CD4-positive, alpha-beta T cell treated with Interleukin-6 for 4 hours (primary cell): ENCODE measurements at regions not wholly inside any gene's neighbourhood (a gene's known extent, or its start where the extent isn't known, plus 50 kb on each side); places are given as distances from the start of the nearest gene placed in this dataset.

Experiments used
- DNase-seq: peaks from one replicate; pipeline ENCODE4 v3.0.0-alpha.2; 2020; ENCODE audit warnings: mixed read lengths

GRCh38 chr6:44682987-44683779 lies 295.7 kb downstream of the CDC5L start:
- no peak for DNase-seq

GRCh38 chr6:44685213-44685612 lies 297.7 kb downstream of the CDC5L start:
- no peak for DNase-seq

GRCh38 chr6:44696099-44696498 lies 308.6 kb downstream of the CDC5L start:
- no peak for DNase-seq

- no peak for DNase-seq
Observed at GRCh38 chr6:44696686-44697085, 309.2 kb downstream of the CDC5L start.

DNA sequence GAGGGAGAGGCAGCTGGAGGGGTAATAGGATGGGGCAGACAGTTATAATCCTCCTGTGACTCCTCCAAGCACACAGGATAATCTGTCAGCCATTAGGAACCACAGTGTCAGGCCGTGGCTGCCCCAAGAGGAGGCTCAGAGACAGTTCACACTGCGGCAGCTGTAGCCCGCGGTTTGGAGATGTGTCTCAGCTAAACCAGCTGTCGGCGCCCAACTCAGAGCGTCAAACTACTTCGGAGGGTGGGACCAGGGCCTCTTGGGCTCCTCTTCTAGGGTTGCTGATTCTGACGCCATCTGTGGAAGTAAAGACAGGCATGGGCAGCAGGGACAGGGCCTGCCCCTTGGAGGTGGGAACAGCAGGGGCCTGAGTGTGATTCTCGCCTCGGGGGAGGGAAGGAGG lies 309.8 kb downstream of the CDC5L start:
- no peak for DNase-seq

DNA sequence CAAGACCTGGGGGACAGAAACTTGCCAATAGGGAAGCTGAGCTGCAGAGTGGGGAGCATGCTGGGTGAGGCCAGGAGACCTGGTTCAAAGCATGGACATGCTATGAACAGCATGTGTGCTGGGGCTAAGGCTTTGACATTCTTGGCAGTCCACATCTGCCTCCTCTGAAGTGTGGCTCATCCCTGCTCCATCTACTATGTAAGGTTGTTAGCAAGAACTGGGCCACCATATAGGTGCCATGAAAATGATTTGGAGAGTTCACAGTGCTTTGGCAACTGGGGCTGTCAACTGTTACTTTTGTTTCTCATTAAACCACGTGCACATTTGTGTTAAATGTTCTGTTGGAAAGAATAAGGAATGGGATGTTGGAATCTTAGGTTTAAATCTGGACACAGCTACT lies 311.1 kb downstream of the CDC5L start:
- no peak for DNase-seq

GRCh38 chr6:44699082-44699481 lies 311.6 kb downstream of the CDC5L start:
- no peak for DNase-seq

- DNase-seq = no peak
Observed at GRCh38 chr6:44699851-44700250, 312.3 kb downstream of the CDC5L start.

DNA sequence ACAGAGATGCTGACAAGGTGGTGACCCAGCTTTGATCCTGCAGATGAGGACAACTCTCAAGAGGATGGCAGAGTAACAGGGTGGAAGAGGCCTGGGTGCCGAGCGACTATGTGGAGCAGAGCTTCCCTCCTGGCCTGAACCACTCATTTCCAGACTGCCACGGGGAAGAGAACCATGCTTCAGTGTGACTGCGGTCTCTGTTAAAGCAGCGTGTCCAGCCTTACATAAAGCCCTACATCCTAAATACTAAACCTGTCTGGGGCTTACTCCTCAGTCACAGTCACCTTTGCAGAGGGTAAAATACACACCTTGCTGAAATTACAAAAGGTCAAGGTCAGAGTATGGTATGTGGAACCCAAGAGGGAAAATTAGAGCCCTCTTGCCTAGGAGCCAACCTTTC lies 312.9 kb downstream of the CDC5L start:
- DNase-seq = no peak

DNA sequence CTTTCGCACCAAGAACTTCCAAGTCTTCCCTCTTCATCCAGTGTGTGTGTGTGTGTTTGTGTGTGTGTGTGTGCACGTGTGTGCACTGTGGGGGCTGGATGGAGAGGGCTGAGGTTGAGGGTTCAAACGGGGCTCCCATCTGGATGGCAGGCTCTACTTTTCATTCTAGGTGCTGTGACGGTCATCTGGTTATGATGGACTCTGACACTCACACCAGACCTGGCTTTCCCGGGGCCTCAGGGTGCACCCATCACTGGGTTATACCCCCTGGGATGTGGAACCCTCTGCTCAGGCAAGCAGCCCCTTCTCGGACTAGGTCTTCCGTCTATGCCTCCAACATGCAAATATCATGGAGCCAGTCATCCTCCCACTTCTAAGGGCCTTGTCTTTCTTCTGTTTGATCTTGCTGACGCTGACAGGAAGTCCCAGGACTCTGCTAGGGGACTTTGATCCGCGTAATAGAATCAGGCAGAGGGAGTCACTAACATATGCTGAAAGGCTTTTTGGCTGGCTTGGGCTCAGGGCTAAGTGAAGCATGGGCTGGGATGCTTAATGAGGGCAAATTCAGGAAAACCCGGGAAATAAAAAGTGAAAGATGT lies 313.6 kb downstream of the CDC5L start:
- DNase-seq = no peak

DNA sequence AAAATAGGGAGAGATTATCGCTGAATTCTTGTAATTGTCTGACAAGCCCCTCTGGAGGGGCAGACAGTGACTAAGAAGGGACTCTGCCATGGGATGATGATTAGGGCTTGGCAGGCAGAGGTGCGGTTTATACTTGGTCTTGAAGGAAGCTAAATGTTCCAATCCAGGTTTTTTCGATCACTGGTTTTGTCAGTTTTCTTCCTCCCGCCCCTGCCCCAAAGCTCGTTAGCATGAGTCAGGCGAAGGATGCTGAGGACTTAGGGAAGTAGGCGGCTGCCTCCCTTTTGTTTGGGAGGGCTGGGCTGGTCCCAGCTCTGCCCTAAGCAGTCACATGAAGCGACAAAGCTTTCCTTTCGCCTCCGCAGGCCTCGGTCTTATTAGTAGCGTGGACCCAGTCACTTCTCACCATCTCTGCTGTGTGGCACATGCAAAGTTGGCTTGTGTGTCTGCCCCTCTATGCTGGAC lies 314.2 kb downstream of the CDC5L start:
- DNase-seq = no peak

GRCh38 chr6:44702292-44702691 lies 314.8 kb downstream of the CDC5L start:
- DNase-seq = no peak

DNA sequence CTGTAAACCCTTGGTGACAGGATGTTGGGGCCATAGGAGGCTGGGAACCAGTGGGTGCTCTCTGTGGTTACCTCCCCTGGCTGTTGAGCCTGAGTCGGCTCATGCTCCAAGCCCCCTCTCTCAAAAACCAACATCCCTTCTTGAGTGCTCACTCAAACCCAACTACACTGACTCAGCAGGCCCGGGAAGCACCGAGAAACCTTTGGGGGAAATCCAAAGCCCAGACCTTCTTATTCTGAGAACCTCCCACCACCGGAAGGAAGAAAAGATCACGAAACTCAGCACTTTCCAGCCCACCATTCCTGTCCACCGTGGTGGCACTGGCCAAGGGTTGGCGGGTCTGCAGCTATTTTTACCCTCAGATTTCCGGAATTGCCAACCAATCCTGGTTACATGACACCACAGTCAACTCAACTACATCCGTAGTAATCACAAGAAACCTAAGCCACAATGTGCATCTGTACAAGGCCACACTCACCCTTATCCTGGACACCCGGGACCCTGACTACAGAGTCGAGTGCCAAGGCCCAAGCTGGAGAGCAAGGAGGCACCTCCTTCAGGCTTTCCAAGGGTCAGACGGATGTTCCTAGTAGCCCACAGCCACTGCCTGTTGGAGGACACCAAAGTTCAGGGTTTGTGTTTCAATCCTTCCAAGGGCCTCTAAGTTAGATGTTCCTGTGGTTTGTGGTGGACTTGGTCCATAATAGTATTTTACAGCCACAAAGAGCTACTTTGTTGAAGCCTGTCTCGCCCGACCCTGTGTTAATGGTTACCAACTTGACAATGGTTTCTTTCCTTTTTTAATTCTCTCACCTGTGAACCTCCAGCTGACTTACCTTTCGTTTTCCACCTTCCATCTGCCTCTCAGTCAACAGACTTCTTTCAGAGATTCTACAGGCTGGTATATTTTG lies 317.0 kb downstream of the CDC5L start:
- no peak for DNase-seq

DNA sequence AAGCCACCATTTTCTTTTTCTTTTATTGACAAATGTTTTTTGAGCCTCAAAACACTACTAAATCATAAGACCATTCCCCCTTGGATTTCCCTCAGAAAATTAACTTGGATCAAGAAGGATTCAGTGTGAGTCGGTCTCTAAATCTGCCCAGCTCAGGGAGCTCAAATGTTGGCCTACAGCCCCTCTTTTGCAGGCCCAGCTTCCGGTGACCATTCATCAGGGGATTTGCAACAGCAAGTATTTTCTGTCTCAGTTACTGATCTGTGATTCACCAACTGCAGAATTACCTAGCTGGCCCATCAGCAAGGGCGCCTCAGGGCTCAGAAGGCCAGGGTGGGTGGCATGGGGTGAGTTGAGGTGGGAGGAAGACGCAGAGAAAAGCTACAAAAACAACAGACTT lies 318.1 kb downstream of the CDC5L start:
- no peak for DNase-seq

DNA sequence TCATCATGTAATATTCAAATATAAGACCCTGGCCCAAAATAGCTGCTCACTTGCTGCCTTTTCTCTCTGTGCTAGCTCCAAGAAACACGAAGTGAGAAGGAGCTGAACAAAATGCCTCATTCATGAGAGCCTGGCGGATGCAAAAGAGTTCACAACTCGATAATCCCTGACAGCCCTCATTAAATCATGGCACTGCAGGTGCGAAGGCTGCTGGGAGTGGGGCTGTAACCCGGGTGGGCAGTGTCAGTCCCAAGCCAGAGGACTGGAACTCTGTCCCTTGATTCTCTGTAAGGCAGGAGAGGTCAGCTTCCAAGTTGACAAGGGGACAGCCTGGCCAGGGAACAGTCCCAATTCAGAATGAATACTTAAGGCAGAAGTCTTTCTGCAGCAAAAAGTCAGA lies 318.5 kb downstream of the CDC5L start:
- DNase-seq = no peak

GRCh38 chr6:44708208-44708607 lies 320.7 kb downstream of the CDC5L start:
- DNase-seq = no peak

DNA sequence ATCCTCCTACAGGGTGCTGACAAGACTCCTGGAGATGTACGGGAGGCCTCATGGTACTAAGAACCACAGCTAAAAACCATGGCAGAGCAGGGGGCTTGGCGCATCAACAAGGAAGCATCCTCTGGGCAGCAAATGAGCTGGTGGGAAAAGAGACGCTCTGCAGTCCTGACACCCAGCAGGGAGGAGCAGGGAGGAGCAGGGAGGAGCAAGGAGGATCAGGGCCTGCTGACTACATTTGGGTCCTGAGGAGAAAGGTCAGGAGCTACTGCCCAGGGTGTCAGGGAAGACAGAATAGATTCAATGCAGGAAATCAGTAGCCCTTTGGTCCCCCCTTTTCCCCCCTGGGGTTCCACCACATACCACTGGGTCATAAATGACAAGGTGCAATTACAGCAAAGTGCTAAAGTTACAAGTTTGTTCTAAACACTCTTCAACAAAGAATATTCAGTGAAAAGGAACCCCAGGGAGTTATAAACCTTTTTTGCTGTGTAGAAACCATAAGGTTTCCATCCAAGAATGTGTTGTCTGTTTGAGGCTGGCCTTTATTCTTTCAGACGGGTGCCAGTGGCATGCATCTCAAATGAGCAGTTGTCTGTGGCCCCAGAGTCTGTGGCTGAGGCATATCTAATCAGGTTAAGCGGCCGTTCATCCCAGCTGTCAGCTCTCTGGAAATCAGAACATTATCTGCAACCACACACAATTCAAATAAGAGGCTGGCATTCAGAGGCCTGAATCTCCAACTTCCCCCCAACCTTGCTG lies 325.0 kb downstream of the CDC5L start:
- no peak for DNase-seq

GRCh38 chr6:44715188-44715587 lies 327.7 kb downstream of the CDC5L start:
- no peak for DNase-seq

DNA sequence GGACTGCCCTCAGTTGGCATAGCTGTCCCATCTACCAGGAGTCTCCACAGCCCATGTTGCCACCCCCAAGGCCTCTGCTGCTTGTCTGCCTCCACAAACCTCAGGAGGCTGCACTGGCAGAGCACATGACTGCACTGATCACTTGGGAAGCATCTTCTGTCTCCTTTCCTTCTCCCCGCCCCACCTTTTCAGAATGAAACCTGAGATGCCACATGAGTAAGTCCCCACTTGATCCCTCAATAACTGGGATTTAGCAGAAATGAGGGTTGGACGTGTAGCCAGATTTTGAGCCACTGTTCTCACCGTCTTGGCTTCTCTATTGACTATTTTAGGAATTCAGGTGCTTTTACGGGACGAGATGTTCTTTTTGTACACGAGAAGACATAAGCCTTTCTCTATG lies 328.4 kb downstream of the CDC5L start:
- DNase-seq = no peak

DNA sequence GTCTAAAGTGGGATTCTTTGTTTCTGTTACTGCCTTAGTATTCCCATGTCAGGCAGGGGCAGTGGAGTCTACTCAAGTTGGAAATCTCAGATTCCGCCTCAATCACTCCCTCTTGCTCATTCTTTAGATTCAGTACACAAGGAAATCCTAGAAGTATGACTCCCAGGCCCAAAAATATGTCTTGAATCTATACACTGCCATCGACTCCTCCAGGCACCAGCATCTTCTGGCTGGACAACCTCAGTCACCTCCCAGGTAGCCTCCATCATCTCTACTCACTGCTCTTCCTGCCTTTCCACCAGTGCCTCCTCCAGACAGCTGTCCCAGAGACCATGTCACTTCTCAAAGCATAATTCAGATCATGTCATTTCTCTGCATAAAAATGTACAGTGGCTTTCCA lies 329.9 kb downstream of the CDC5L start:
- DNase-seq = no peak

GRCh38 chr6:44721954-44722578 lies 334.6 kb downstream of the CDC5L start:
- DNase-seq = no peak

- DNase-seq = no peak
Observed at GRCh38 chr6:44722736-44723135, 335.2 kb downstream of the CDC5L start.
